Gastroesophageal sphincter (tissue), 4 donors: ENCODE measurements at regions not wholly inside any gene's neighbourhood (a gene's known extent, or its start where the extent isn't known, plus 50 kb on each side); places are given as distances from the start of the nearest gene placed in this dataset.

Source experiments
- ATAC-seq: fragments of 150-250 bp; one replicate; pipeline ENCODE4 v1.9.1; 2016; ENCODE audit warnings: mild to moderate bottlenecking, moderate library complexity
- H3K27ac ChIP-seq, 4 donors: fragments of 200-600 bp; sonication (generic) in 3 of 4; 1 replicate in 3 of 4; 2 replicates in 1 of 4; pipeline ENCODE4 v1.5.1; 2016 to 2019
- H3K27me3 ChIP-seq: fragments of 200-600 bp; sonication (generic); one replicate; pipeline ENCODE4 v1.5.1; 2019
- H3K36me3 ChIP-seq, 2 donors: fragments of 200-600 bp; sonication (generic); one replicate each; pipeline ENCODE4 v1.5.1; 2019; ENCODE audit warnings: control low read depth in 1 of 2
- H3K4me1 ChIP-seq, 3 donors: fragments of 200-600 bp; sonication (generic); 1 replicate in 2 of 3; 2 replicates in 1 of 3; pipeline ENCODE4 v1.5.1; 2016 to 2019; ENCODE audit warnings: control low read depth in 2 of 3
- H3K4me3 ChIP-seq, 2 donors: fragments of 200-600 bp; sonication (generic); one replicate each; pipeline ENCODE4 v1.5.1; 2019; ENCODE audit warnings: mild to moderate bottlenecking in 1 of 2, moderate library complexity in 1 of 2
- H3K9me3 ChIP-seq, 3 donors: fragments of 200-600 bp; sonication (generic); one replicate each; pipeline ENCODE4 v1.5.1; 2017 to 2019; ENCODE audit warnings: control low read depth in 2 of 3
- EP300 ChIP-seq: sonication (generic); formaldehyde crosslinking; IDR thresholded peaks from one replicate; pipeline ENCODE4 v1.6.1; 2017; ENCODE audit warnings: antibody characterized with exemption, mild to moderate bottlenecking
- POLR2A ChIP-seq, 2 donors: fragments of 450-650 bp; IDR thresholded peaks; one replicate each; pipeline ENCODE4 v1.6.1; 2017; ENCODE audit warnings: antibody characterized with exemption in 2 of 2, mild to moderate bottlenecking in 2 of 2, moderate library complexity in 1 of 2
- POLR2AphosphoS5 ChIP-seq: sonication (generic); formaldehyde crosslinking; IDR thresholded peaks from one replicate; pipeline ENCODE4 v1.6.1; 2017; ENCODE audit warnings: antibody characterized with exemption
- WGBS, 2 donors: methylation state at CpG; one replicate each; pipeline ENCODE4 v1.1.5; 2018; ENCODE audit warnings: low coverage in 1 of 2; 5-methylcytosine and 5-hydroxymethylcytosine counted together
- TF ChIP-seq, protein P1 (sequence below), 4 experiments: fragments of 200-600 bp in 2 of 4; fragments of 450-650 bp in 2 of 4; sonication (generic) in 1 of 4; IDR thresholded peaks; one replicate each; pipeline ENCODE4 v1.5.1; 2017 to 2019; ENCODE audit warnings: antibody characterized with exemption in 4 of 4, mild to moderate bottlenecking in 2 of 4, moderate library complexity in 2 of 4

DNA sequence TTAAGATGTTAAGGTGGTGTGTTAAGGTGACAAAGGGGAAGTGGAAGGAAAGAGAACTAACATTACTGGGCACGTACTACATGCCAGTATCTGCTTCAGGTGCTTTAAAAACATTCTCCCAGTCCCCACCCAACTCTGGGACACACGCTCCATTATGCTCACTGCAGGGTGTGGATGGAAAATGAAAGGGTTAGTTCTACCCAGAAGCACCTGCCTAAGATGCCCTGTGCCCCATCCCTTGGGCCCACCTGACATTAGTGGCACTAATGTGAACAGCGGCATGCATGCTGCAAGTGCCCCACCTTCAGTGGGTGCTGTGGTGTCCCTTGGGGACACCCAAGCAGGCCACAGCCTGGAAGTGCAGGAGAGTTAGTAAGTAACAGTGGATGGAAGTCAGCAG, 82.9 kb upstream of the CXADR start:
- no peaks in the 10 kb centered on the region for H3K9me3 ChIP-seq
- 92 to 93% methylated on average over 2 of the region's 3 CpGs for WGBS, 2 donors
- H3K27ac ChIP-seq: no peak overlapping the region
- no peaks in the 10 kb centered on the region for H3K36me3 ChIP-seq
- no peaks in the 10 kb centered on the region for H3K4me1 ChIP-seq
- TF ChIP-seq EP300: no peak
- TF ChIP-seq, protein P1, sequence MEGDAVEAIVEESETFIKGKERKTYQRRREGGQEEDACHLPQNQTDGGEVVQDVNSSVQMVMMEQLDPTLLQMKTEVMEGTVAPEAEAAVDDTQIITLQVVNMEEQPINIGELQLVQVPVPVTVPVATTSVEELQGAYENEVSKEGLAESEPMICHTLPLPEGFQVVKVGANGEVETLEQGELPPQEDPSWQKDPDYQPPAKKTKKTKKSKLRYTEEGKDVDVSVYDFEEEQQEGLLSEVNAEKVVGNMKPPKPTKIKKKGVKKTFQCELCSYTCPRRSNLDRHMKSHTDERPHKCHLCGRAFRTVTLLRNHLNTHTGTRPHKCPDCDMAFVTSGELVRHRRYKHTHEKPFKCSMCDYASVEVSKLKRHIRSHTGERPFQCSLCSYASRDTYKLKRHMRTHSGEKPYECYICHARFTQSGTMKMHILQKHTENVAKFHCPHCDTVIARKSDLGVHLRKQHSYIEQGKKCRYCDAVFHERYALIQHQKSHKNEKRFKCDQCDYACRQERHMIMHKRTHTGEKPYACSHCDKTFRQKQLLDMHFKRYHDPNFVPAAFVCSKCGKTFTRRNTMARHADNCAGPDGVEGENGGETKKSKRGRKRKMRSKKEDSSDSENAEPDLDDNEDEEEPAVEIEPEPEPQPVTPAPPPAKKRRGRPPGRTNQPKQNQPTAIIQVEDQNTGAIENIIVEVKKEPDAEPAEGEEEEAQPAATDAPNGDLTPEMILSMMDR (IDR thresholded peaks at IDR 0.05): no peak
- TF ChIP-seq POLR2AphosphoS5: no peak
- no peak for TF ChIP-seq POLR2A (IDR thresholded peaks at IDR 0.05)
- no peak overlapping the region for H3K4me3 ChIP-seq
- no peak for ATAC-seq
- no peaks in the 10 kb centered on the region for H3K27me3 ChIP-seq

- no peak for TF ChIP-seq POLR2A (IDR thresholded peaks at IDR 0.05)
These were observed 80.1 kb upstream of the CXADR start for GRCh38 chr21:17432732-17433057.

DNA sequence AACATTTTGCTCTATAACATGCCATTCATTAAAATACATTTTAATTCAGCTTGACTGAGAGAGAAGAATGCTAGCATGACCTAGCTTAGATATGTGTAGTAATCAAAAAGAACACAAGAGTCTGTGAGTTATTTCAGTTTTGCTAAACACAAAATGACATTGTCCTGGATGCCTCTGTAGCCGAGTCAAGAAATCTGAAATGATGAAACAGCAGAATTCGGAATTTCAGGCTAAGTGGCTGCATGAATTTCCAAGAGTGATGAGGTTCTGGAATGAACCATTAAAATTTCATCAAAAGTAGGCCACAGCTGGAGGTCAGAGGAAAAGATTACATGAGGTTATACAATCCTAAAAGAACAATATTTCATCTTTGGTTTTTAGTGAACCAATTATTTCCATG, 79.1 kb upstream of the CXADR start:
- Histone ChIP-seq H3K9me3 (no peaks in the 10 kb centered on the region), H3K36me3 (no peaks in the 10 kb centered on the region), H3K27me3 (peaks cover 5% of the 10 kb centered on the region), H3K4me3 (no peak overlapping the region), H3K27ac (no peak overlapping the region), H3K4me1 (no peaks in the 10 kb centered on the region)
- TF ChIP-seq POLR2AphosphoS5 (no peak), EP300 (no peak), POLR2A (IDR thresholded peaks at IDR 0.05) (no peak)
- TF ChIP-seq, protein P1 (IDR thresholded peaks at IDR 0.05): no peak
- WGBS, 2 donors: 27 to 68% methylated on average over 2 of the region's 2 CpGs
- no peak for ATAC-seq

More at GRCh38 chr21:17432732-17433057, 80.1 kb upstream of the CXADR start:
- 80 to 84% methylated on average over 1 to 3 of the region's 3 CpGs for WGBS, 2 donors
- Histone ChIP-seq H3K36me3 (no peaks in the 10 kb centered on the region), H3K27ac (no peak overlapping the region), H3K9me3 (no peaks in the 10 kb centered on the region), H3K27me3 (no peaks in the 10 kb centered on the region), H3K4me1 (no peaks in the 10 kb centered on the region), H3K4me3 (no peak overlapping the region)
- no peak for ATAC-seq

DNA sequence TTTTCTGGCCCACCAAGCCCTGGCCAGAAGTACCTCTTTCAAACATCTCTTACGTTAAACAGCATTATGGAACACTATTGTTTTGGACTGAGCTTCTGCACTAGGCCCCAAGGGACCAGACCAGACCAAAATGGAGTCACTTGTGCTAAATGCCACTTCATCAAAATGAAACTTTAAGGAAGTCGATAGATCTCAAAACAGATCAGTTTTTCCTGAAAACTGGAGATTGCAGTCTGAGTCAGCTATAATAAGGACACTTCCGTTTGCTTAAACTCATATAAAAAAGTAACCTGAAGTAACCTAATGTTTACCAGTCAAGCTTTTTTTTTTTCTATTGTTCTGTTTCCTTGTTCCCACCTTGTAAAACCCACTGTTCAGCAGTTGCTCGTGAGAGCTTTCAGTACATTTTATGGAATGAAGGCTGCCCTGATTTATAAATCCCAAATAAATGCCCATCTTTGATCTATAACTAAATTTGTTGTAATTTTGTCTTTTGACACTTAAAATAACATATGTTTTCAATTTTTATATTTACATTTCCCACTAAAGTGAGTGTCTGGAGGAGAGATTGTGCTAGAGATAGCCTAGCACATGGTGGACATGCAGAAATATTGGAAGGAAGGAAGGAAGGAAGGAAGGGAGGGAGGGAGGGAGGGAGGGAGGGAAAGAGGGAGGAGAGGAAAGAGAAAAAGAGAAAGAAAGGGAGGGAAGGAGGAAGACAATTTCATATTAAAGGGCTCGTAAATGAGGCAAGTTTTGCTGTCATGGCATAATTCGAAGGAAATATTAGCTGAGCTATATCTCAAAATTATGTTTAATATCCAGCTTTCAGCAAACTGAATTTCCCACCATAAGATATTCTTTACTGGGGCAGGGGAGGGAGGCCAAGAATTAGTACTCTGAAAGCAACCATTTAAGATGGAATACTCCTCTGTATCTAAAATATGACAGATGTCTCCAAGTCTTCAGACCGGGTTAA, 77.0 kb upstream of the CXADR start:
- H3K27me3 ChIP-seq: peaks cover 6% of the 10 kb centered on the region
- ATAC-seq: no peak
- no peak overlapping the region for H3K4me3 ChIP-seq
- TF ChIP-seq, protein P1 (IDR thresholded peaks at IDR 0.05): no peak
- no peak for TF ChIP-seq EP300
- TF ChIP-seq POLR2AphosphoS5: no peak
- TF ChIP-seq POLR2A (IDR thresholded peaks at IDR 0.05): no peak
- 68 to 77% methylated on average over 6 to 7 of the region's 7 CpGs for WGBS, 2 donors
- H3K9me3 ChIP-seq: no peaks in the 10 kb centered on the region
- H3K36me3 ChIP-seq: no peaks in the 10 kb centered on the region
- H3K4me1 ChIP-seq: no peaks in the 10 kb centered on the region
- H3K27ac ChIP-seq: no peak overlapping the region

GRCh38 chr21:17436626-17437111, 76.2 kb upstream of the CXADR start:
- ATAC-seq: no peak
- Histone ChIP-seq H3K4me3 (no peak overlapping the region), H3K9me3 (no peaks in the 10 kb centered on the region), H3K27me3 (peaks cover 6% of the 10 kb centered on the region), H3K4me1 (no peaks in the 10 kb centered on the region), H3K27ac (no peak overlapping the region), H3K36me3 (no peaks in the 10 kb centered on the region)
- TF ChIP-seq, protein P1 (IDR thresholded peaks at IDR 0.05): no peak
- TF ChIP-seq EP300: no peak
- no peak for TF ChIP-seq POLR2AphosphoS5
- TF ChIP-seq POLR2A (IDR thresholded peaks at IDR 0.05): no peak
- WGBS, 2 donors: 47 to 89% methylated on average over 1 to 4 of the region's 4 CpGs
